Mammary epithelial cell (primary cell): ENCODE measurements at regions not wholly inside any gene's neighbourhood (a gene's known extent, or its start where the extent isn't known, plus 50 kb on each side); places are given as distances from the start of the nearest gene placed in this dataset.

Experiments
- EZH2 ChIP-seq: IDR thresholded peaks from 2 replicates; pipeline ENCODE4 v1.6.1; 2012; ENCODE audit warnings: low read length, inconsistent platforms, borderline replicate concordance
- TF ChIP-seq, protein P1 (sequence below), 2 donors: IDR thresholded peaks in 1 of 2; conservative IDR thresholded peaks in 1 of 2; 2 replicates each; pipeline ENCODE4 v1.5.1; 2011 to 2012; ENCODE audit warnings: inconsistent platforms in 2 of 2, low read length in 2 of 2, mild to moderate bottlenecking in 2 of 2, control low read depth in 1 of 2, low read depth in 1 of 2; ENCODE audit not compliant: insufficient read depth in 1 of 2; ENCODE audit errors: extremely low read depth in 1 of 2

GRCh38 chr13:48162217-48162616 lies 67.3 kb upstream of the MED4 start:
- TF ChIP-seq, protein P1, sequence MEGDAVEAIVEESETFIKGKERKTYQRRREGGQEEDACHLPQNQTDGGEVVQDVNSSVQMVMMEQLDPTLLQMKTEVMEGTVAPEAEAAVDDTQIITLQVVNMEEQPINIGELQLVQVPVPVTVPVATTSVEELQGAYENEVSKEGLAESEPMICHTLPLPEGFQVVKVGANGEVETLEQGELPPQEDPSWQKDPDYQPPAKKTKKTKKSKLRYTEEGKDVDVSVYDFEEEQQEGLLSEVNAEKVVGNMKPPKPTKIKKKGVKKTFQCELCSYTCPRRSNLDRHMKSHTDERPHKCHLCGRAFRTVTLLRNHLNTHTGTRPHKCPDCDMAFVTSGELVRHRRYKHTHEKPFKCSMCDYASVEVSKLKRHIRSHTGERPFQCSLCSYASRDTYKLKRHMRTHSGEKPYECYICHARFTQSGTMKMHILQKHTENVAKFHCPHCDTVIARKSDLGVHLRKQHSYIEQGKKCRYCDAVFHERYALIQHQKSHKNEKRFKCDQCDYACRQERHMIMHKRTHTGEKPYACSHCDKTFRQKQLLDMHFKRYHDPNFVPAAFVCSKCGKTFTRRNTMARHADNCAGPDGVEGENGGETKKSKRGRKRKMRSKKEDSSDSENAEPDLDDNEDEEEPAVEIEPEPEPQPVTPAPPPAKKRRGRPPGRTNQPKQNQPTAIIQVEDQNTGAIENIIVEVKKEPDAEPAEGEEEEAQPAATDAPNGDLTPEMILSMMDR (conservative IDR thresholded peaks at IDR 0.05 in 1 of 2, IDR thresholded peaks at IDR 0.05 in 1 of 2; ENCODE audit: extremely low read depth in 1 of 2, insufficient read depth in 1 of 2, low read depth in 1 of 2, low read length in 2 of 2), result no peak
- no peak for TF ChIP-seq EZH2
